ENCODE measurements at regions not wholly inside any gene's neighbourhood (a gene's known extent, or its start where the extent isn't known, plus 50 kb on each side); places are given as distances from the start of the nearest gene placed in this dataset.
A peak's percentile ranks its signal among the peaks of the same experiment; 100 is the strongest.

DNA sequence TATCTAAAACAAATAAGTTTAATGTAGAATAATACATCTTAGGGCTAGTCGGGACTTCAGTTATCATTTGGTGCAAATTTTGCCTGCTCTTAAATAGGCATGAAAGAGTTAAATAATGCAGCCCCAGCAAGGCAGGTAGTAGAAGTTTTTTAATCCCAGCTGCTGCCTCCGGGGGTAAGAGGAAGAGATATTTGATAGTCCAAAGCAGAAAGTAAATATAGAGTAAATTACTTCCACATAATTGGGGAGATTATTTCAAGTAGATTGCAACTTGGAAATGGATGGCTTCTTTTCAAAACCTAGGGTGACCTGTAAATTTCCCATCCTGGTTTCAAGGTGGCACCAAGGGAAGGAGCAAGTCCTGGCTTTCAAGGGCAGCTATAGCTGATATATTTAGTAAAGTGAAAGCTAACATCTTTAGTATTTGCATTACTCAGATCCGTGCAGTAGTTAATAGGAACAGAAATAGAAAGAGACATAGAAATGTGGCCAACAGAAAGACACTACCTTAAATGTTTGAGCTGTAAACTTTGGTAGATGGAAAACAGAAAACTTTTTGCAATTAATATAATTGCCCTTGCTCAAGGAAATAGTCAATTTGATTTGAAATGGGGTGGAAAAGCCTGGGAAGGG is 109.1 kb downstream of the LMO4 start:
- no peak for DNase-seq (ENCODE audit: low read depth)

DNA sequence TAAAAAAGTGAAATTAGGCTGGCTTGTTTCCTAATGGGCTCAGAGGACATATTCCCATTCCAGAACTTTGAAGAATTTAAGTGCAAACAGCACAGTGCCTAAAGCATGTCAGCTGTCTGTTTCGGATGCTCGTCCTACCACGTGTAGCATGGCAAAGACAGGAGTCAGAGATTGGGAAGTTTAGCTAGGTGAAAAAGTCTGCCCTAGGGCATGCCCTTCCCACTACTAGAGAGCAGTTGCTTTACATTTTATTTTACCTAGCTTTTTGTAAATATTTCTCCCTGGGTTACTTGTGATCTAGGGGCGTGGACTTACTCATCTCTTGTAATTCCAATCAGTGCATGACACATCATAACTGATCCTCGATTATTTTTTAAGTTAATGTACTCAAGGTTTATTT is 111.1 kb downstream of the LMO4 start:
- no peak for DNase-seq (ENCODE audit: low read depth)

GRCh38 chr1:87449348-87449963 is 120.8 kb downstream of the LMO4 start:
- DNase-seq (ENCODE audit: low read depth): no peak

DNA sequence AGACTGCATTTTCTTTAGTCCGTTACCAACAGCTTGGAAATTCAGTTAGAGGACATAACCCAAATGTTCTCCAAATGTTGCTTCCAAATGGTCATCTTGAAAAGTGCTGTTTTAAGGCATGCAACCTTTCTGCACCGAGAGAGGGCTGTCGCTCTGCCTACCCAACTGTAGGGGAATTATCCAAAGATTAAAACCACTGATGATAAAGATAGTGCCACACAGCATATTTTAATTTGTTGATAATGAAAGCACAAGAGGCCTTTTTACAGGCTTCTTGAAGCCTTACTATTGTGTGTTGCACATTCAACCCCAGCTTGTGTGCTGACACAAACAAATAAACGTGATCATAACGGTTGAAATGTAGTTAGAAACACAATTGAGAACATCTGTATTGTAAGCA is 121.5 kb downstream of the LMO4 start:
- no peak for DNase-seq (ENCODE audit: low read depth)

DNA sequence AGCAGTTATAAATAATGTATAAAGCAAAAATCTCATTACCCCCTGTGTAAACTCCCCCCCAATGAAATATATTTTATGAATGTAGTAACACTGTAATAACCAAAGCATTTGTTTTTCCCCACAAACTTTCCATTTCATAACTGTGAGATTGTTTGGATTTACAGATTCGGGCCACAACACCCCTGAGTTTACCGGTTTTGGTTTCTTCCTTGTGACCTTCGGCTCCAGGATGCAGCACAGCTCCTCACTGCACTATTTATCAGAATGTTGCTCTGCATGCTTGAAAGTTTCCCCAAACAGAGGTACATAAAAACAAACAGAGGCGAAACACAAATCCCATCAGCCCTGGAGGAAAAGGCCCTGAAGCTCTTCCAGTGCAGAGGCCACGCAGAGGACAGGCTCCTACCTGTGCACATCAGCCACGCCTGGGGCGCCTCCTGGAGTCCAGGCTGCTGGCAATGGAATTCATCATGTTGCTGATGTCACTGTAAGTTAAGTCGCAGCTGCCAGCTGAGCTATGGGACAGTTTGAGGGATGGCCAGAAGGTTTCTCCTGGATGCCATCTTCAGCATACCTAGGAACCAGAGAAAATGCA is 122.0 kb downstream of the LMO4 start:
- peak; percentile 9 for DNase-seq (ENCODE audit: low read depth)

DNA sequence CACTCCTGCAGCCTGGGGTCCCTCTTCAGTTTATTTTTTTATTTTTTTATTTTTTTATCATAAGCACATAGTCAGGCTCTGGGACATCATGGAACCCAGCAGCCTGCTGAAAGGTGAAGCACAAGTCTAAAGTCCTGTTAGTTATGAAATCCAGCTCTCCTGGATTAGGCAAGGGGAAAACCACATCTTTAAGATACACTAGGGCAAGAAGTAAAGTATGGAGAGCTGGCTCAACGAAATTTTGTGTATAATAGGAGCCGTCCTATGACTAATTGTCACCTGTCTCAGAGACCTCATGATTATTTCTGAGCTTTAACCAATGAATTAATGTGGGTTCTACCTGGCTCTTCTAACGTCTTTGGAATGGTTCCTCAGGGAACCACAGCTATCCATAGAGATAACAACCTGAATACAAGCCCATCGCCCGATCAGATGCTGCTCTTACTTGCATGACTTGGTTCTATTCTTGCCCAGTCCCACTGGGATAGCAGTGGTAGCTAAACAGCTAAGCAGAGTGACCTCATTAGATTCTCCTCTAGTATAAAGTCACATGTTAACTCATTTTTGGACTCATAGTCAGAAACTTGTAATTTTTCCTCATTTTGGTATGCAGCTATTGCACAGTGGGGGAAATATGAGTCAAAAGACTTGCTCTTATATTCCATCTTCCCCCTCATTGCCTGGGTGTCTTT is 122.7 kb downstream of the LMO4 start:
- no peak for DNase-seq (ENCODE audit: low read depth)

DNA sequence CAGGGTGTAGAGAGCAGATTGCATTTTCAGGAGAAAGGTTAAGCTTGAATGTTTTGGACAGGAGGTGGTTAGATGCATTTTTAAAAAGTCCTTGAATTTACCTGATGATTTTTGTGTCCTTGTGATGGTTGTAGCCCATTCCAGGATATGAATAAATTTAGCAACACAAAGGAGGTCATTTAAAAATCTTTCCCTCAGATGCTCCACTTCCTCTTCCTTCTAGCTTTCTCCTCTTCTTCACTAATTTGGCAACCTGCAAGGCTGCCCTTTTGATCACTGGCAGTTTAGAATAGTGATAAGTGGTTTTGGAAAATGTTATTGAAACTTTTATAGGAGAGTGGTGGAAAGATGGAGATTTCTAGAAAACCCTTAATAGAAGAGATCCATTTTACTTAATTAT is 124.0 kb downstream of the LMO4 start:
- DNase-seq (ENCODE audit: low read depth): no peak

GRCh38 chr1:87457408-87457807 is 128.7 kb downstream of the LMO4 start:
- no peak for DNase-seq (ENCODE audit: low read depth)

DNA sequence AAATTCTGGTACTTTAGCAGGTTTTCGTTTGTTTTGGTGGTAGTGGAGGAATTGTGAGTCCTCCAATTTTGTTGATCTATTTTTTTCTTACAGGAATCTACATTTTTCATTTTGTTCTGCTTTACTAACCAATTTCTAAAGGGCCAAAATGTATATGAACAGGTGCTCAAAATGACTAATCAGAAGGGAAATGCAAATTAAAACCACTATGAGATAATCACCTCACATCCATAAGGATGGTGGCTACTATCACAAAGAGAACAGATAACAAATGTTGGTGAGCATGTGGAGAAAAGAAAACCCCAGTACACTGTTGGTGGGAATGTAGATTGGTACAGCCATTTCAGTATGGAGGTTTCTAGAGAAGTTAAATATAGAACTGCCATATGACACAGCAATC is 134.2 kb downstream of the LMO4 start:
- no peak for DNase-seq (ENCODE audit: low read depth)

DNA sequence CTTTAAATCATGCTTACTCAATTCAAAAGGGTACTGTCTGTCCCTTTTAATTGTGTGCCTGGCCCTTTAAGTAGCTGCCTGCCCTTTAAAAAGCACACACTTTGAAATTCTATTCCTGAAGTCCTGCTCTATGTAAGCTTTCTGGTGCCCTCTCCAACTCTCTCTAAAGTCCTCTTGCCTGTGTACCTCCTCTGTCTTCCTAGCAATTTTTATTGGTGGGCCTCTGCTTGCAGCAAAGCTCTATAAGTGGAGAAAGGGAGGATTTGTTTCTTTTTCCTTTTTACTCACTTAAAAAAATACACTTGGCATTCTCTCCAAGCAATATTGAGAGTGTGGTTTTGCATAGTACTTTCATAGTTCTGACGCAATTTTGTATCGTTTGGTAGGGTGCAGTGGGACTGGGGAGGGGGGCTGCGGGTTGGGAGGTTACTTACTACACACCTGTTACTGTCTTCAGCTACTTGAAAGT is 135.4 kb downstream of the LMO4 start:
- no peak for DNase-seq (ENCODE audit: low read depth)

DNA sequence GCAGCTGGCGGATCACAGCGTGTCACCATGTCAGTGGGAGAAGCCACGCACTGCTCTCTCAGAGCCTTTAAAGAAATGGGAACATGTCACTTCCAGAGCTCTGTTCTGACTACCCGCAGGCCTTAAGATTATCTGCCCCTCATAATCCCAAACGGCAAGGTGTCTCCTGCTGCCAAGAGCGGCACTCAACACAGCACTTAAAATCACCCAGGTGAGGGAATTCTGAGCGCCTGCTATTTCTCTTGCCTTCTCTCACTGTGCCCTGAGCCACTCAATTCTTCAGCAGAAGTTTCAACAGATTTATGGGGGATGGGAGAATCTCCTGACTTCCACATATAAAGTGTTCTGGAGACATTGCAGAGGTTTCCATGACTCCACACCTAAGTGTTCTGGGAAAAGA is 137.9 kb downstream of the LMO4 start:
- no peak for DNase-seq (ENCODE audit: low read depth)

DNA sequence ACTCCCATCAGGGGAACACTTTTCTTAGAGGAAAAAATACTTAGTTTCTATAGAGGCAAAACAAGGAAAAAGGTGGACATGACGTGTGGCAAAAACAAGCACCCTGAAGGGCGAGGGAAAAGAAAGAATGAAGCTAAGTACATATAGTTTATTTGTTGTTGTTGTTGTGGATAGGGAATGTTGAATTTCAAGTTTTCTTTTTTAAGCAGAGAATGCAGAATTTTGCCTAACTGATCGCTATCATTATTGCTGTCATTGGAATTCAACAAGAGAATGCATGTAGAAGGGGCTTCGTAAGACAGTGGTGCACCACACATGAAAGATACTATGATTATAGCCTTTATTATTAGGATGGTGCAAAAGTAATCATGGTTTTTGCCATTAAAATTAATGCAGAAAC is 144.0 kb downstream of the LMO4 start:
- DNase-seq (ENCODE audit: low read depth): no peak

- DNase-seq (ENCODE audit: low read depth): peak; percentile 6
These were observed 144.6 kb downstream of the LMO4 start for GRCh38 chr1:87473203-87473661.

- no peak for DNase-seq (ENCODE audit: low read depth)
These were observed 145.4 kb downstream of the LMO4 start for GRCh38 chr1:87474098-87474497.

DNA sequence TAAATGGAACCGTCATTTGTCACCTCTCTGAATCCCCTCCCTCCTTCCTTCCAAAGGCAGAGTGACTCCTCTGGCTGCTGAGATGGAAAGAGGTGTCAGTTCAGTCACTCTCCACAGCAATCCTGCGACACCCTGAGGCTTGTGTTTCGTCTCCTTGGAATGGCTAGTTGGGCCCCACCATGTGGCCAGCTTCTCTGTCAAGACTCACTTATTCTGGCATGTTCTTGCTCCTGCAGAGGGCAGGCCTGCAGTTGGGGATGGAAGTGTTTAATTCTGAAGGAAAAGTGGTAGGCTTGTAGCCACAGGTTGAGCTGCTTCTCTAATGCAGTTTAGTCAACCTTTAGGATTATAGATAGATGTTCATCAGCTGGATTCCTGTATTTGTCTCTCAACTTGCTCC is 149.6 kb downstream of the LMO4 start:
- peak; percentile 14 for DNase-seq (ENCODE audit: low read depth)

- no peak for DNase-seq (ENCODE audit: low read depth)
These were observed 166.5 kb downstream of the LMO4 start for GRCh38 chr1:87495147-87495546.

GRCh38 chr1:87495870-87496269 is 167.2 kb downstream of the LMO4 start:
- no peak for DNase-seq (ENCODE audit: low read depth)

DNA sequence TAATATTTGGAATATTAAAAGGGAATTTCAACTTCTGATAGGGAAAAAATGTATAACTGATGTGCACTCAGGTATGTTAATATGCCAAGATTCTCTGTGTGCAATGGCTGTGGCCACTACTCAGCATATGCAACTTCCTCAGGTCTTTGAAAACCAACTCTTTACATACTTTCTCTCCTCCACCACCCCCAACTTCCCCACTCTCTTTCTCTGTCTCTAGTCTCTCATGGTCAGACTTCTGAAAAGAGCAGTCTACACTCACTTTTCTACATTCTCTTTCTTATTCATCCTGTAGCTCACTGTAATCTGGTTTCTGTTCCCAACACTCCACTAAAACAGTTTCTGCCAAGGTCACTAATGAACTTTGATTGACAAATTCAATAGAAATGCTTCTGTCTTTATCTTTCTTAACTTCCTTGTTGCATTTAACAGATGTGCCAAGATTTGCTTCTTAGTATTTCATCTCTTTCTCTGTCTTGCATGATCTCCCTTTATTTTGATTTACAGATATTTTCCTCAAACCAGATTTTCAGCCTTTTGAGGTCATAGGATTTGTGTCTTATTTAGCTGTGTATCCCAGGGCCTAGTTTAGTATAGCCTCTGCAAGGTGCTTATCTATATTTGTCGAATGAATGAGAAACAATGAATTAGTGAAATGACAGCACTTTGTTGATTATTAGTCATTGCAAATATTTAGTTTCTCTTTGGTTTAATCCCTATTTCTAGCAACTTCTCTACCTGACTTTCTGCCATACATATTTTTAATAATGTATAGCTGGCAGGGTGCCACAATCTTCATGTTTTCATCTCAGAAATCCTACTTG is 168.9 kb downstream of the LMO4 start:
- DNase-seq (ENCODE audit: low read depth): no peak

DNA sequence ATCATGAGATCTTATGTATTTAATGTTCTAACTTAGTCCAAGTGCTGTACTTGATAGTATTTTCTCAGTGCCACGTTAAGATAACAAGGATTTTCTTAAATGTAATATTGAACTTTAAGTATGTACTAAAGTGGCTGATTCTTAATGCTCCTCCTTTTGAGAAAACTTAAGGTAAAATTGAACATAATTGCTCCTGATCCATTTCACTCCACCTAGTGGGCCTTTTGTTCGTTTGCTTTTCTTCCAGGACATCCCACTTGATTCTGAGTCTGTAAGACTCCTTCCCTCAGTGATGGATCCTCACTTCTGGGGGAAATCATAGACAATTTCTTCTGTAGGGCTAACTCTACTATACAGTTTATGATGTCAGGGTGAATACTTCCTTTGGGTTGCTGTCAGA is 173.1 kb downstream of the LMO4 start:
- DNase-seq (ENCODE audit: low read depth): peak; percentile 5

GRCh38 chr1:87505391-87505983 is 176.8 kb downstream of the LMO4 start:
- DNase-seq (ENCODE audit: low read depth): no peak

DNA sequence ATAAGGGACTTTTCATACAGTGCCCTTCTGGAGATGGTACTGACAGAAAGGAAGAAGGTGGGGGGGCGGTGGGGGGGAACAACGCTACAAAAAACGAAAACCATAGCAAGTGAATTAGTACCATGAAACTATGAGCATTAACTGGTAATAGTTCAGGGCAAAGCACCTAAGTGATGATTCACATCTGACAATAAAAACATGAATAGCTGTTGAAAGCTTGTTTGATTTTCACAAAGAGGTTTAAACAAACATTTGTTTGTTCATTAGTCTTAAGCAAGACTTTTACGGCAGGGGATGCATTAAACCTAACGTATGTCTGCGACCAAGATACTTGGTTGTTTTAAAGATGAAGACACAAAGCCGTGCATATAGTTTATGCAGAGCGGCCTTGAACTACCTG is 177.5 kb downstream of the LMO4 start:
- no peak for DNase-seq (ENCODE audit: low read depth)
